HG02678 (cell line): ENCODE measurements at regions not wholly inside any gene's neighbourhood (a gene's known extent, or its start where the extent isn't known, plus 50 kb on each side); places are given as distances from the start of the nearest gene placed in this dataset.

Experiments used
- ATAC-seq: cut with Tn5 transposase; IDR thresholded peaks from one replicate; pipeline ENCODE4 v1.9.1; 2021; ENCODE audit warnings: mild to moderate bottlenecking, moderate library complexity; ENCODE audit not compliant: unreplicated experiment

GRCh38 chr21:35940074-35940927 is 120.0 kb downstream of the SETD4 start:
- no peak for ATAC-seq

GRCh38 chr21:35938446-35938845 is 121.9 kb downstream of the SETD4 start:
- ATAC-seq: no peak

GRCh38 chr21:35933466-35933865 is 126.9 kb downstream of the SETD4 start:
- no peak for ATAC-seq

GRCh38 chr21:35932232-35932911 is 128.0 kb downstream of the SETD4 start:
- peak; percentile 67 for ATAC-seq

- ATAC-seq: no peak
Observed at GRCh38 chr21:35929901-35930300, 130.4 kb downstream of the SETD4 start.

GRCh38 chr21:35927262-35927661 is 133.1 kb downstream of the SETD4 start:
- no peak for ATAC-seq

GRCh38 chr21:35926003-35926740 is 134.2 kb downstream of the SETD4 start:
- no peak for ATAC-seq

GRCh38 chr21:35925497-35925896 is 134.8 kb downstream of the SETD4 start:
- no peak for ATAC-seq

GRCh38 chr21:35924714-35925301 is 135.5 kb downstream of the SETD4 start:
- ATAC-seq: no peak

- ATAC-seq: no peak
Observed at GRCh38 chr21:35923971-35924370, 136.4 kb downstream of the SETD4 start.

- no peak for ATAC-seq
Observed at GRCh38 chr21:35922618-35923017, 137.7 kb downstream of the SETD4 start.

GRCh38 chr21:35921471-35921870 is 138.9 kb downstream of the SETD4 start:
- ATAC-seq: no peak

- ATAC-seq: no peak
Observed at GRCh38 chr21:35920436-35920835, 139.9 kb downstream of the SETD4 start.

GRCh38 chr21:35915030-35915429 is 145.3 kb downstream of the SETD4 start:
- ATAC-seq: no peak

GRCh38 chr21:35911412-35912191 is 148.7 kb downstream of the SETD4 start:
- ATAC-seq: no peak

- no peak for ATAC-seq
Observed at GRCh38 chr21:35909456-35910223, 150.7 kb downstream of the SETD4 start.

- ATAC-seq: no peak
Observed at GRCh38 chr21:35908311-35909078, 151.8 kb downstream of the SETD4 start.

- no peak for ATAC-seq
Observed at GRCh38 chr21:35906586-35906985, 153.7 kb downstream of the SETD4 start.

- ATAC-seq: no peak
Observed at GRCh38 chr21:35905963-35906345, 154.4 kb downstream of the SETD4 start.
